GM12873 (cell line): ENCODE measurements at regions not wholly inside any gene's neighbourhood (a gene's known extent, or its start where the extent isn't known, plus 50 kb on each side); places are given as distances from the start of the nearest gene placed in this dataset.

Experiments
- CTCF ChIP-seq: IDR thresholded peaks from 2 replicates; pipeline ENCODE4 v1.5.1; 2012; ENCODE audit warnings: low read depth, mild to moderate bottlenecking, moderate library complexity, low read length, control low read depth; ENCODE audit not compliant: insufficient read depth; ENCODE audit errors: missing control alignments

GRCh38 chr10:62652564-62652963 is 152.0 kb upstream of the ADO start:
- no peak for TF ChIP-seq CTCF

- no peak for TF ChIP-seq CTCF
Measured at GRCh38 chr10:62653254-62653653, 151.3 kb upstream of the ADO start.

- TF ChIP-seq CTCF: no peak
Measured at GRCh38 chr10:62654966-62655336, 149.6 kb upstream of the ADO start.

GRCh38 chr10:62655337-62655994 is 149.1 kb upstream of the ADO start:
- no peak for TF ChIP-seq CTCF

- no peak for TF ChIP-seq CTCF
Measured at GRCh38 chr10:62657244-62657835, 147.2 kb upstream of the ADO start.

GRCh38 chr10:62658516-62658915 is 146.0 kb upstream of the ADO start:
- no peak for TF ChIP-seq CTCF

- TF ChIP-seq CTCF: no peak
Measured at GRCh38 chr10:62661143-62661542, 143.4 kb upstream of the ADO start.

- TF ChIP-seq CTCF: no peak
Measured at GRCh38 chr10:62662486-62662885, 142.0 kb upstream of the ADO start.
